Smooth muscle cell (in vitro differentiated cells): ENCODE measurements at regions not wholly inside any gene's neighbourhood (a gene's known extent, or its start where the extent isn't known, plus 50 kb on each side); places are given as distances from the start of the nearest gene placed in this dataset.
A peak's percentile ranks its signal among the peaks of the same experiment; 100 is the strongest.

Experiments
- DNase-seq: peaks from one replicate; lab custom pipeline; 2025; ENCODE audit not compliant: unreplicated experiment; lab: John Stamatoyannopoulos, UW
- H2AFZ ChIP-seq: fragments of 200-600 bp; sonication (generic); 2 replicates; pipeline ENCODE4 v1.6.0; 2016; ENCODE audit warnings: antibody characterized with exemption, low read depth, mild to moderate bottlenecking
- H3F3A ChIP-seq: fragments of 200-600 bp; sonication (generic); 2 replicates; pipeline ENCODE4 v1.6.0; 2017; ENCODE audit warnings: antibody characterized with exemption, low read depth
- H3K27ac ChIP-seq: fragments of 200-600 bp; sonication (generic); 2 replicates; pipeline ENCODE4 v1.5.1; 2016; ENCODE audit warnings: low read depth, mild to moderate bottlenecking
- H3K27me3 ChIP-seq: fragments of 200-600 bp; sonication (generic); 2 replicates; pipeline ENCODE4 v1.6.1; 2016; ENCODE audit warnings: low read depth, mild to moderate bottlenecking
- H3K36me3 ChIP-seq: fragments of 200-600 bp; sonication (generic); 2 replicates; pipeline ENCODE4 v1.5.1; 2016; ENCODE audit warnings: low read depth
- H3K4me1 ChIP-seq: fragments of 200-600 bp; sonication (generic); 2 replicates; pipeline ENCODE4 v1.5.1; 2016; ENCODE audit warnings: low read depth
- H3K4me2 ChIP-seq: fragments of 200-600 bp; sonication (generic); 2 replicates; pipeline ENCODE4 v1.6.0; 2016; ENCODE audit warnings: mild to moderate bottlenecking
- H3K4me3 ChIP-seq: fragments of 200-600 bp; sonication (generic); 2 replicates; pipeline ENCODE4 v1.5.1; 2016; ENCODE audit warnings: mild to moderate bottlenecking
- H3K79me2 ChIP-seq: fragments of 200-600 bp; sonication (generic); 2 replicates; pipeline ENCODE4 v1.6.0; 2016; ENCODE audit warnings: low read depth, mild to moderate bottlenecking
- H3K9ac ChIP-seq: fragments of 200-600 bp; sonication (generic); 2 replicates; pipeline ENCODE4 v1.6.0; 2016; ENCODE audit warnings: low read depth
- H3K9me3 ChIP-seq: fragments of 200-600 bp; sonication (generic); replicated peaks from 2 replicates; pipeline ENCODE4 v1.5.1; 2016; ENCODE audit warnings: low read depth
- H4K20me1 ChIP-seq: fragments of 200-600 bp; sonication (generic); 2 replicates; pipeline ENCODE4 v1.6.0; 2016; ENCODE audit warnings: low read depth
- CTCF ChIP-seq: fragments of 200-600 bp; sonication (generic); IDR thresholded peaks from 2 replicates; pipeline ENCODE4 v1.5.1; 2017; ENCODE audit warnings: borderline replicate concordance, mild to moderate bottlenecking, antibody characterized with exemption; ENCODE audit not compliant: insufficient read depth, poor library complexity, severe bottlenecking
- WGBS: methylation state at CpG from one replicate; pipeline ENCODE4 v1.1.7; 2016; ENCODE audit warnings: low lambda C conversion rate; 5-methylcytosine and 5-hydroxymethylcytosine counted together

DNA sequence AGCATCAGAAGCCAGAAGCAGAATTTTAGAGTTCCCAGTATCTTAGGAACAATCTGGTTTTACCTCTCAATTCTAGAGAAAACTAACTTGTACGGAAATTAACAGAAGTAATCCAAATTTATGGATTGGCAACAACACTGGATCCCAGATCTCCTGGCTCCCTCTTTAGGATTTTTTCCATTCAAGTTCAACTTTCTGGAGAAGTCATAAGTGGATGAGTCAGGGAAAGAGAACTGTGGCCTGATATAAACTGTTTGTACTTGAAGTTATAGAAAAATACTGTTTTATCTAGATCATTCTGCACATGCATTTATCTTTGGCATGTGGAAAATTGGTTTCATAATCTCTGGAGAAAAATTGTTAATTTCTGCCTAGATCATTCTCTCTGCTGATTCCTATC is 380.4 kb downstream of the PCDH7 start:
- H3K4me2 ChIP-seq = peak overlapping the region; percentile 5
- H3F3A ChIP-seq = no peaks in the 10 kb centered on the region
- H3K4me1 ChIP-seq = peaks cover 5% of the 10 kb centered on the region
- no peak for TF ChIP-seq CTCF
- no peak overlapping the region for H3K27ac ChIP-seq
- no peaks in the 10 kb centered on the region for H3K9me3 ChIP-seq
- WGBS = 75% methylated on average over 1 of the region's 1 CpG
- no peak overlapping the region for H3K4me3 ChIP-seq
- H3K36me3 ChIP-seq = no peaks in the 10 kb centered on the region
- no peaks in the 10 kb centered on the region for H3K27me3 ChIP-seq
- H3K79me2 ChIP-seq = no peaks in the 10 kb centered on the region
- no peak for DNase-seq
- no peak overlapping the region for H3K9ac ChIP-seq
- H4K20me1 ChIP-seq = no peaks in the 10 kb centered on the region
- H2AFZ ChIP-seq = no peak overlapping the region

- H3K9ac ChIP-seq = no peak overlapping the region
- no peaks in the 10 kb centered on the region for H3K27me3 ChIP-seq
- no peaks in the 10 kb centered on the region for H3K79me2 ChIP-seq
- H3K4me2 ChIP-seq = peak overlapping the region; percentile 25
- no peak for TF ChIP-seq CTCF
- peaks cover 5% of the 10 kb centered on the region for H3K4me1 ChIP-seq
- H3K4me3 ChIP-seq = no peak overlapping the region
- no peaks in the 10 kb centered on the region for H3K9me3 ChIP-seq
- DNase-seq = no peak
- no peaks in the 10 kb centered on the region for H4K20me1 ChIP-seq
- H3K27ac ChIP-seq = no peak overlapping the region
- H3F3A ChIP-seq = no peaks in the 10 kb centered on the region
- H2AFZ ChIP-seq = no peak overlapping the region
- no peaks in the 10 kb centered on the region for H3K36me3 ChIP-seq
- WGBS = 92% methylated on average over 1 of the region's 1 CpG
Observed at GRCh38 chr4:31104043-31104442, 383.9 kb downstream of the PCDH7 start.

DNA sequence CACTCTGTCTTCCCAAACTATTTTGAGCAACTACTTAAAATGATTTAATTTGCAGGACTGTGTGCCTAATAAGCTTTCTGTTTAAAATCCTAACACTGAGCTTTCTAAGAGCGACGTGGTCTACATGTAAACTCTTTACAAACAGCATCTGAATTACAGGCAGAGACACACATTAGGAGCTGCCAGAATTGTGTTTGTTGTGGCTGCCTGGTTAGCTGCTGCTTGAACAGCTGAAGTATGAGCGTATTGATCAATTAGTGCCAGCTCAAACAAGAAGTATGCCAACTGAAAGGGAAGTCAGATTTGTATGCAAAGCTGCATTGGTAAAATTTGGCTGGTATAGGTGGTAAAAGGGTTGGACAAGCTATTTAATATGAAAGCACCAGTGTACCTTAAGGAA is 384.4 kb downstream of the PCDH7 start:
- Histone ChIP-seq H4K20me1 (no peaks in the 10 kb centered on the region), H3K79me2 (no peaks in the 10 kb centered on the region), H3K4me2 (no peak overlapping the region), H3K4me1 (peaks cover 5% of the 10 kb centered on the region), H3K36me3 (no peaks in the 10 kb centered on the region), H2AFZ (no peak overlapping the region), H3K9me3 (no peaks in the 10 kb centered on the region), H3F3A (no peaks in the 10 kb centered on the region), H3K27ac (no peak overlapping the region), H3K27me3 (no peaks in the 10 kb centered on the region), H3K9ac (no peak overlapping the region), H3K4me3 (no peak overlapping the region)
- WGBS = 86% methylated on average over 3 of the region's 3 CpGs
- no peak for DNase-seq
- TF ChIP-seq CTCF = no peak

- Histone ChIP-seq H3F3A (no peaks in the 10 kb centered on the region), H2AFZ (no peak overlapping the region), H3K4me1 (no peaks in the 10 kb centered on the region), H3K27ac (no peak overlapping the region), H3K27me3 (no peaks in the 10 kb centered on the region), H3K9ac (no peak overlapping the region), H3K4me3 (no peak overlapping the region), H3K79me2 (no peaks in the 10 kb centered on the region), H4K20me1 (no peaks in the 10 kb centered on the region), H3K4me2 (no peak overlapping the region), H3K36me3 (no peaks in the 10 kb centered on the region), H3K9me3 (no peaks in the 10 kb centered on the region)
- 96% methylated on average over 1 of the region's 1 CpG for WGBS
- no peak for TF ChIP-seq CTCF
- DNase-seq = no peak
Observed at GRCh38 chr4:31106419-31106818, 386.2 kb downstream of the PCDH7 start.
